ENCODE measurements at regions not wholly inside any gene's neighbourhood (a gene's known extent, or its start where the extent isn't known, plus 50 kb on each side); places are given as distances from the start of the nearest gene placed in this dataset.

DNA sequence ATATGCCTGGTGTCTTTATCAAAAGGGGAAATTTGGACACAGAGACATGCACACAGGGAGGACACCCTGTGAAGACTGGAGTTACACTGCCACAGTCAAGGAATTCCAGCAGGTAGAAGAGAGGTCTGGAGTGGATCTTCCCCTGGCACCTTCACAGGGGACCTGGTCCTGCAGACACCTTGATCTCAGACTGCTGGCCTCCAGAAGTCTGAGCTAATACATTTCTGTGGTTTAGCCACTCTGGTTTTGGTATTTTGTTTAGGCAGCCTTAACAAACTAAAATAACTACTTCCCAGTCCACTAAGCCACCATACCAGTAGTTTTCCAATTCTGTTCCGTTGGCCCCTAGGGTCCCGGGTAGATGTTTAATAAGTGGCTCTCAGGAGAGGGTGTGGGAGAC is 164.7 kb downstream of the SETD4 start:
- Histone ChIP-seq H3K4me3 (ENCODE audit: insufficient read depth, low read depth, low read length) (no peak overlapping the region), H3K27me3 (ENCODE audit: control insufficient read depth, insufficient read depth, low read length) (no peaks in the 10 kb centered on the region), H3K36me3 (replicated peaks; ENCODE audit: control insufficient read depth, insufficient read depth, low read length) (no peaks in the 10 kb centered on the region)
- DNase-seq, result no peak

DNA sequence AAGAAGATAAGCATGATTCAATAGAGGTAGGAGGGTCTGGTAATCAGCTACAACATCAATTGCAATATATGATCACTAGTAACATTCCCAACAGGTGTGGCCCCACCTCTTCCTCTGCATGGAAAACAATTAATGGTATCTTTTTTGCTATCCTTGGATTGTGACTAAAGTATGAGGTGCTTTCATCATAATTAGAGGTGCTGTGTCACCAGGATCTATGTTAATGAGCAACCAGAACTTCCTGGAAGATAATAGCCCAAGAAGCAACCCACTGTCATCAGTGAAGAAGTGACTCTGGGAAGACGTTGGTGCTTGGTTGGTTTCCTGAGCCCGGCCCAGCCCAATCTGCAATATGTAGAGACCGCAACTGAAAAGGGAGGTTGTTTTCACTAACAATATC is 167.2 kb downstream of the SETD4 start:
- no peaks in the 10 kb centered on the region for H3K27me3 ChIP-seq (ENCODE audit: control insufficient read depth, insufficient read depth, low read length)
- H3K36me3 ChIP-seq (replicated peaks; ENCODE audit: control insufficient read depth, insufficient read depth, low read length), result no peaks in the 10 kb centered on the region
- H3K4me3 ChIP-seq (ENCODE audit: insufficient read depth, low read depth, low read length), result no peak overlapping the region
- DNase-seq, result no peak

DNA sequence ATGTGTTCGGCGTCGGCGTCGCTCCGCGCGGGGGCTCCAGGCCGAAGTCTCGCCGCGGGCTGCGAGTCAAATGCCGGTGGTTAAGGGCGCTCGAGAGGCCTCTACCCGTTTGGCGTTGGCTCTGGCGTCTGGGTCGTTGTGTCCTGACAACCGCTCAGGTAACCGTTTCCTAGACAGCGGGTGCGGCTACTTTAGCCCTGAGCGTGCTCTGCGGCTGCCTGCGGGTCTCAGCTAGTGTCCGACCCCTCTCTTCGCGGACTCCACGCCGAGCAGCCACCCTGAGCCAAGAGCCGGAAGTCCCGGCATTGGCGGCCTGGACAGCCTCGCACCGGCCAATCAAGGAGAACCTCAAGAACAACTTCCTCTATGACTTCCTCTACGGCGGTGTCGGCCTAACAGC is 173.4 kb downstream of the SETD4 start:
- no peaks in the 10 kb centered on the region for H3K36me3 ChIP-seq (replicated peaks; ENCODE audit: control insufficient read depth, insufficient read depth, low read length)
- no peaks in the 10 kb centered on the region for H3K27me3 ChIP-seq (ENCODE audit: control insufficient read depth, insufficient read depth, low read length)
- no peak for DNase-seq
- H3K4me3 ChIP-seq (ENCODE audit: insufficient read depth, low read depth, low read length), result no peak overlapping the region

GRCh38 chr21:35885942-35886541 is 174.3 kb downstream of the SETD4 start:
- Histone ChIP-seq H3K36me3 (replicated peaks; ENCODE audit: control insufficient read depth, insufficient read depth, low read length) (no peaks in the 10 kb centered on the region), H3K4me3 (ENCODE audit: insufficient read depth, low read depth, low read length) (no peak overlapping the region), H3K27me3 (ENCODE audit: control insufficient read depth, insufficient read depth, low read length) (no peaks in the 10 kb centered on the region)
- DNase-seq, result peak; percentile 24

DNA sequence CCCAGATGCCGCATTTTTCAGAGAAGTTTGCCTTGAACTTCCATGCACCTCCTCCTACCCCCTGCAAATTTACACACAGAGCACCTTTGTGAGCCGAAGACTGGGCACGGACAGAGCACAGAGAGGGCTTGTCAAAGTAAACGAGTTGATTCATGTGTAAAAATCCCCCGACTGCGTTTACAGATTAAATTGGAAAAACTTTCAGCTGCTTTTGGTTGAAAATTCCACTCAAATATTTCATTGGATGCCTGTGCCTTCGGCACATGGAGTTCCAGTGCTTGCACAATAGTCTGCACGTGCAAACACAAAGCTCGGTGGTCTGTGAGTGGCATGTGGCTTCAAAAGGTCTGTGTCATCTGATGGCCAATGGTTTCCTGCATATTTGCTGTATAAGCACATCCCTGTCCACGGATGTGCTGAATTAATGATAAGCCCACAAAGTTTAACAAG is 177.5 kb downstream of the SETD4 start:
- no peak overlapping the region for H3K4me3 ChIP-seq (ENCODE audit: insufficient read depth, low read depth, low read length)
- peak; percentile 51 for DNase-seq
- H3K27me3 ChIP-seq (ENCODE audit: control insufficient read depth, insufficient read depth, low read length), result no peaks in the 10 kb centered on the region
- no peaks in the 10 kb centered on the region for H3K36me3 ChIP-seq (replicated peaks; ENCODE audit: control insufficient read depth, insufficient read depth, low read length)

- Histone ChIP-seq H3K4me3 (ENCODE audit: insufficient read depth, low read depth, low read length) (no peak overlapping the region), H3K36me3 (replicated peaks; ENCODE audit: control insufficient read depth, insufficient read depth, low read length) (no peaks in the 10 kb centered on the region), H3K27me3 (ENCODE audit: control insufficient read depth, insufficient read depth, low read length) (no peaks in the 10 kb centered on the region)
- no peak for DNase-seq
Observed at GRCh38 chr21:35873441-35873840, 186.9 kb downstream of the SETD4 start.

GRCh38 chr21:35871906-35872305 is 188.4 kb downstream of the SETD4 start:
- Histone ChIP-seq H3K4me3 (ENCODE audit: insufficient read depth, low read depth, low read length) (no peak overlapping the region), H3K27me3 (ENCODE audit: control insufficient read depth, insufficient read depth, low read length) (no peaks in the 10 kb centered on the region), H3K36me3 (replicated peaks; ENCODE audit: control insufficient read depth, insufficient read depth, low read length) (no peaks in the 10 kb centered on the region)
- no peak for DNase-seq

DNA sequence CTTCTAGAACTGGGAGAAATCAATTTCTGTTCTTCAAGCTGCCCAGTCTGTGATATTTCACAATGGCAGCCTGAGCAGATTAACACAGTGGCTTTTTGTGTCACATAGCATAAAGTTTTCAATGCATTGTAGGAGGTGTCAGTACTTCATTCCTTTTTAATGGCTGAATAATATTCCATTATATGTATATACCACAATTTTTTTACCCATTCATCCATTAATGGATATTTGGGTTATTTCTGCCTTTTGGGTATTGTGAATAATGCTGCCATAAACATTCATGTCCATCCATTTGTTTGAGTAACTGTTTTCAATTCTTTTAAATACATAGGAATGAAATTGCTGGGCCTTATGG is 191.5 kb downstream of the SETD4 start:
- H3K27me3 ChIP-seq (ENCODE audit: control insufficient read depth, insufficient read depth, low read length), result no peaks in the 10 kb centered on the region
- H3K4me3 ChIP-seq (ENCODE audit: insufficient read depth, low read depth, low read length), result no peak overlapping the region
- DNase-seq, result no peak
- no peaks in the 10 kb centered on the region for H3K36me3 ChIP-seq (replicated peaks; ENCODE audit: control insufficient read depth, insufficient read depth, low read length)

GRCh38 chr21:35868005-35868868 is 192.1 kb downstream of the SETD4 start:
- H3K36me3 ChIP-seq (replicated peaks; ENCODE audit: control insufficient read depth, insufficient read depth, low read length), result no peaks in the 10 kb centered on the region
- DNase-seq, result no peak
- H3K4me3 ChIP-seq (ENCODE audit: insufficient read depth, low read depth, low read length), result no peak overlapping the region
- no peaks in the 10 kb centered on the region for H3K27me3 ChIP-seq (ENCODE audit: control insufficient read depth, insufficient read depth, low read length)

DNA sequence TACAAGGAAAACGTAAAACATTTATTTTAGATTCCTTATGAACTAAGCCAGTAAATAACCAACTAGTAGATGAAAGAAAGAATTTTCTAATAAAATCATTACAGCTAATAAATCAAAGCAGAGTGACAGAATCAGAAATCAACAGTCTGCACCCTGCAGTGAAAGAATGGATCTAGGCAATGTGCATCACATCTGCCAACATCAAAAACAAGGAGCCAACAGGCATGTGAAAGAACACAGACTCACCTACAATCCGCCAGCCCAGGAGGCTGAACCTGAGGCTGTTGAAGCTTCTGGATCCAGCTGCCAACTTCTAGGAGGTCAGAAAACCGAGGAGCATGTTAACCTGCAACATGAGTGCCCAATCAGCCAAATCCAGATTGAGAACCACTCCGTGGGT is 196.3 kb downstream of the SETD4 start:
- Histone ChIP-seq H3K36me3 (replicated peaks; ENCODE audit: control insufficient read depth, insufficient read depth, low read length) (no peaks in the 10 kb centered on the region), H3K27me3 (ENCODE audit: control insufficient read depth, insufficient read depth, low read length) (no peaks in the 10 kb centered on the region), H3K4me3 (ENCODE audit: insufficient read depth, low read depth, low read length) (no peak overlapping the region)
- no peak for DNase-seq

- no peak for DNase-seq
- Histone ChIP-seq H3K36me3 (replicated peaks; ENCODE audit: control insufficient read depth, insufficient read depth, low read length) (no peaks in the 10 kb centered on the region), H3K4me3 (ENCODE audit: insufficient read depth, low read depth, low read length) (no peak overlapping the region), H3K27me3 (ENCODE audit: control insufficient read depth, insufficient read depth, low read length) (no peaks in the 10 kb centered on the region)
Observed at GRCh38 chr21:35862969-35863368, 197.4 kb downstream of the SETD4 start.

DNA sequence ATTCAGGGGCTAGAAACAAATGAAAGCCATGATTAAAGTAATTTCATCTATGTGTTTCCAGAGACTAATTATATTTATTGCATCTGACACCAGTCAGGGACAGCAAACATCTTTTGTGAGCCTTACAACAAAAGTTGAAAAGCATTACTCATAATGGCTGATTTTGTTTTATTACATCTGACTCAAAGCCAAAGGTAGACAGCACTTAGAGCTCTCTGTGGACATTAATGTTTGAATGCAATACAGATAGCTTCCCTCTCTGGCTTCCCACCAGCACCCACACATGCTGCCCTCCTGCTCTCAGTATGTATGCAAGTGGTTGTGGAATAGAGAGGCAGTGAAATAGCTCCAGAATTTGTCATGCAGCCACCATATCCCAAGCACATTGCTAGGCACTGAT is 198.7 kb downstream of the SETD4 start:
- no peak overlapping the region for H3K4me3 ChIP-seq (ENCODE audit: insufficient read depth, low read depth, low read length)
- no peaks in the 10 kb centered on the region for H3K27me3 ChIP-seq (ENCODE audit: control insufficient read depth, insufficient read depth, low read length)
- no peaks in the 10 kb centered on the region for H3K36me3 ChIP-seq (replicated peaks; ENCODE audit: control insufficient read depth, insufficient read depth, low read length)
- DNase-seq, result no peak

DNA sequence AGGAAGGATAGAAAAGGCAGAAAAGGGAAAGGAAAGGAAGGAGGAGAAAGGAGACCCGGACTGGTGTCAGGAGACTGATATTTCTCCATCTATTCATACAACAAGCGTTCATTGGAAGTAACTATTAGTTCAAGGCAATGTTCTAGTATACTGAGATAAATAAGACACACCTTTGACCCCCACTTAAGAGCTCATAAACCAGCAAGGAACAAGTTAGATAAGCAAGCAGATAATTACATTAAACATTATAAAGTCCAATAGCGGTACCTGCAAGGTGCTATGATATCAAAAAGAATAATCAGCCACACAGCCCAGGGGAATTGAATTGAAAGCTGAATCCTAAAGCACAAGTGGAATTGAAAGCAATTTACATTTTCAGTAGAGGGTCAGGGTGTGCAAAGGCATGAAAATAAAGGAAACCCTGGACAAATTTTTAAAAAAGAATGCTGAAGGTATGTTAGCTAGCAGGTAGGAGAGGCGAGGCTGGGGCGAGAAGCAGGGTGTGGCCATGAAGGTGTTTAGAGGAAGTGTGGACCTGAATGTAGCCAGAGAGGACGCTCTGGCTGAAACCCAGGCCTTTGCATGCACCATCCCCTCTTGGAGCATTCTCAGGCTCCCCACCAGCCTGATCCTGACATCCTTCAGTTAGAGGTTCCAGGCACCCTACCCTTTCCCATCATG is 200.0 kb downstream of the SETD4 start:
- no peak for DNase-seq
- Histone ChIP-seq H3K27me3 (ENCODE audit: control insufficient read depth, insufficient read depth, low read length) (no peaks in the 10 kb centered on the region), H3K4me3 (ENCODE audit: insufficient read depth, low read depth, low read length) (no peak overlapping the region), H3K36me3 (replicated peaks; ENCODE audit: control insufficient read depth, insufficient read depth, low read length) (no peaks in the 10 kb centered on the region)

GRCh38 chr21:35859677-35860076 is 200.6 kb downstream of the SETD4 start:
- H3K36me3 ChIP-seq (replicated peaks; ENCODE audit: control insufficient read depth, insufficient read depth, low read length), result no peaks in the 10 kb centered on the region
- DNase-seq, result no peak
- no peaks in the 10 kb centered on the region for H3K27me3 ChIP-seq (ENCODE audit: control insufficient read depth, insufficient read depth, low read length)
- no peak overlapping the region for H3K4me3 ChIP-seq (ENCODE audit: insufficient read depth, low read depth, low read length)

- no peak for DNase-seq
- Histone ChIP-seq H3K36me3 (replicated peaks; ENCODE audit: control insufficient read depth, insufficient read depth, low read length) (no peaks in the 10 kb centered on the region), H3K4me3 (ENCODE audit: insufficient read depth, low read depth, low read length) (no peak overlapping the region), H3K27me3 (ENCODE audit: control insufficient read depth, insufficient read depth, low read length) (no peaks in the 10 kb centered on the region)
Observed at GRCh38 chr21:35857095-35857494, 203.2 kb downstream of the SETD4 start.
